Lower leg skin (tissue), 3 donors: ENCODE measurements at regions not wholly inside any gene's neighbourhood (a gene's known extent, or its start where the extent isn't known, plus 50 kb on each side); places are given as distances from the start of the nearest gene placed in this dataset.

Experiments
- CTCF ChIP-seq, 3 donors: fragments of 450-650 bp; IDR thresholded peaks; one replicate each; pipeline ENCODE4 v1.5.1; 2016; ENCODE audit warnings: antibody characterized with exemption in 3 of 3, mild to moderate bottlenecking in 3 of 3, moderate library complexity in 2 of 3
- POLR2A ChIP-seq, 2 donors: fragments of 450-650 bp; IDR thresholded peaks; one replicate each; pipeline ENCODE4 v1.6.1; 2016 to 2017; ENCODE audit warnings: antibody characterized with exemption in 2 of 2, mild to moderate bottlenecking in 1 of 2, moderate library complexity in 1 of 2

GRCh38 chr11:114758627-114759026 is 80.3 kb downstream of the NXPE2 start:
- TF ChIP-seq POLR2A (IDR thresholded peaks at IDR 0.05) (no peak), CTCF (IDR thresholded peaks at IDR 0.05) (no peak)
